Prostate gland (tissue), 2 donors: ENCODE measurements at regions not wholly inside any gene's neighbourhood (a gene's known extent, or its start where the extent isn't known, plus 50 kb on each side); places are given as distances from the start of the nearest gene placed in this dataset.

ENCODE experiments used
- DNase-seq: peaks from one replicate; pipeline ENCODE4 v3.0.0-alpha.2; 2019; ENCODE audit warnings: low spot score
- H3K27ac ChIP-seq, 2 donors: fragments of 200-600 bp; sonication (generic); 2 replicates each; pipeline ENCODE4 v1.5.1; 2017 to 2019
- H3K27me3 ChIP-seq: fragments of 200-600 bp; sonication (generic); replicated peaks from 2 replicates; pipeline ENCODE4 v1.5.1; 2019; ENCODE audit not compliant: insufficient read depth
- H3K36me3 ChIP-seq, 2 donors: fragments of 200-600 bp; sonication (generic); 1 replicate in 1 of 2; 2 replicates in 1 of 2; pipeline versions ENCODE4 v1.5.1 to v1.8.1; 2017 to 2019
- H3K4me1 ChIP-seq: fragments of 200-600 bp; sonication (generic); replicated peaks from 2 replicates; pipeline ENCODE4 v1.5.1; 2019
- H3K4me3 ChIP-seq, 2 donors: fragments of 200-600 bp; sonication (generic); 2 replicates each; pipeline ENCODE4 v1.5.1; 2017 to 2019
- H3K9me3 ChIP-seq: fragments of 200-600 bp; sonication (generic); 2 replicates; pipeline ENCODE4 v1.5.1; 2017
- CTCF ChIP-seq, 4 experiments: fragments of 200-600 bp in 2 of 4; fragments of 450-650 bp in 2 of 4; sonication (generic) in 2 of 4; IDR thresholded peaks; 1 replicate in 3 of 4; 2 replicates in 1 of 4; pipeline ENCODE4 v1.5.1; 2016 to 2019; ENCODE audit warnings: antibody characterized with exemption in 4 of 4, mild to moderate bottlenecking in 2 of 4, moderate library complexity in 2 of 4
- POLR2A ChIP-seq: fragments of 450-650 bp; IDR thresholded peaks from one replicate; pipeline ENCODE4 v1.6.1; 2016; ENCODE audit warnings: antibody characterized with exemption, mild to moderate bottlenecking
- POLR2AphosphoS5 ChIP-seq: sonication (generic); formaldehyde crosslinking; IDR thresholded peaks from one replicate; pipeline ENCODE4 v1.6.1; 2017; ENCODE audit warnings: antibody characterized with exemption
- WGBS: methylation state at CpG from one replicate; pipeline ENCODE4 v1.1.5; 2018; 5-methylcytosine and 5-hydroxymethylcytosine counted together
- intact Hi-C: fragments of 100-400 bp; cut with DNase I; formaldehyde crosslinking; loops from one replicate; pipeline ENCODE4 v1.14.2; 2022

- H3K4me3 ChIP-seq: no peak overlapping the region
- intact Hi-C loops: no loop called here
- 46% methylated on average over 2 of the region's 2 CpGs for WGBS
- no peaks in the 10 kb centered on the region for H3K9me3 ChIP-seq
- H3K36me3 ChIP-seq: no peaks in the 10 kb centered on the region
- no peaks in the 10 kb centered on the region for H3K27me3 ChIP-seq
- DNase-seq: peak; percentile 62
- TF ChIP-seq POLR2AphosphoS5 (peak; percentile 79), POLR2A (no peak)
- H3K4me1 ChIP-seq: no peaks in the 10 kb centered on the region
- H3K27ac ChIP-seq: peak overlapping the region in 1 of 2 donors; percentile 58
Measured at GRCh38 chr2:121092095-121092494, 192.9 kb downstream of the TFCP2L1 start.

- no peak for DNase-seq
- TF ChIP-seq POLR2AphosphoS5 (no peak), POLR2A (no peak)
- Histone ChIP-seq H3K27me3 (no peaks in the 10 kb centered on the region), H3K36me3 (no peaks in the 10 kb centered on the region), H3K9me3 (no peaks in the 10 kb centered on the region), H3K4me1 (no peaks in the 10 kb centered on the region), H3K27ac (no peak overlapping the region), H3K4me3 (no peak overlapping the region)
- intact Hi-C loops: loop anchor here (2.0 kb wide), 1 partner anchor 263 kb away; no protein-coding TSS in a partner anchor
- WGBS: 78% methylated on average over 2 of the region's 2 CpGs
Measured at GRCh38 chr2:121093692-121094091, 191.3 kb downstream of the TFCP2L1 start.

- Histone ChIP-seq H3K4me1 (no peaks in the 10 kb centered on the region), H3K36me3 (no peaks in the 10 kb centered on the region), H3K4me3 (no peak overlapping the region), H3K27me3 (no peaks in the 10 kb centered on the region), H3K9me3 (no peaks in the 10 kb centered on the region), H3K27ac (no peak overlapping the region)
- TF ChIP-seq CTCF (IDR thresholded peaks at IDR 0.05) (no peak), POLR2A (no peak)
- no peak for DNase-seq
- WGBS: 85% methylated on average over 3 of the region's 3 CpGs
- intact Hi-C loops: loop anchor here (2.0 kb wide), 1 partner anchor 263 kb away; no protein-coding TSS in a partner anchor
Measured at GRCh38 chr2:121094101-121094500, 190.9 kb downstream of the TFCP2L1 start.

GRCh38 chr2:121094845-121095244 lies 190.2 kb downstream of the TFCP2L1 start:
- 93% methylated on average over 3 of the region's 3 CpGs for WGBS
- TF ChIP-seq POLR2A (no peak), POLR2AphosphoS5 (no peak), CTCF (IDR thresholded peaks at IDR 0.05) (no peak)
- no peak overlapping the region for H3K4me3 ChIP-seq
- H3K36me3 ChIP-seq: no peaks in the 10 kb centered on the region
- H3K4me1 ChIP-seq: no peaks in the 10 kb centered on the region
- intact Hi-C loops: loop anchor here (2.0 kb wide), 1 partner anchor 262 kb away; no protein-coding TSS in a partner anchor
- no peak for DNase-seq
- H3K27me3 ChIP-seq: no peaks in the 10 kb centered on the region
- no peak overlapping the region for H3K27ac ChIP-seq
- H3K9me3 ChIP-seq: no peaks in the 10 kb centered on the region

- Histone ChIP-seq H3K4me1 (no peaks in the 10 kb centered on the region), H3K9me3 (no peaks in the 10 kb centered on the region), H3K27me3 (no peaks in the 10 kb centered on the region), H3K36me3 (no peaks in the 10 kb centered on the region), H3K4me3 (no peak overlapping the region), H3K27ac (no peak overlapping the region)
- peak; percentile 73 for DNase-seq
- 29% methylated on average over 19 of the region's 19 CpGs for WGBS
- TF ChIP-seq POLR2AphosphoS5 (peak; percentile 43), CTCF (IDR thresholded peaks at IDR 0.05) (peak; percentile 61 to 88 (median 82)), POLR2A (no peak)
- intact Hi-C loops: loop anchor here (2.0 kb wide), 1 partner anchor 261 kb away; no protein-coding TSS in a partner anchor
Measured at GRCh38 chr2:121095257-121096080, 189.5 kb downstream of the TFCP2L1 start.
